ENCODE measurements at regions not wholly inside any gene's neighbourhood (a gene's known extent, or its start where the extent isn't known, plus 50 kb on each side); places are given as distances from the start of the nearest gene placed in this dataset.

DNA sequence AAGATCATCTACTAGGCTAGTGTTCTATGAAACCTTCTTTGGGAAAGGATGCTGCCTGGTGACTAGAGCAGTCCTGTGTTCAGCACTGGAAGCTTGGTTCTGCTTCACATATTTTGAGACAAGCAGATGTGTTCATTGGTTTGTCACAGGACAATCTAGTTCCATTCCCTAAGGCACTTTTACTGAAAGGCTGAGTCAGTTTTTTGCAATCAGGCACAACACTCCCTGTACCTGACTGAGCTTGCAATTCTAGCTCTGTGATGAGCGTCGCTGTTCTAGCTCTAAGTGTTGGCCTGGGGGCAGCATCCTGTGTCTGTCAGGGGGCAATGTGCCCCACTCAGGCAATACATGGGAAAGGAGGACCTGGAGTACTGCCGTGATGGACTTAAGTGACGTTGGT lies 144.4 kb downstream of the CAND1 start:
- H3K4me3 ChIP-seq (ENCODE audit: low read depth, low read length): no peak overlapping the region
- TF ChIP-seq, protein P1, sequence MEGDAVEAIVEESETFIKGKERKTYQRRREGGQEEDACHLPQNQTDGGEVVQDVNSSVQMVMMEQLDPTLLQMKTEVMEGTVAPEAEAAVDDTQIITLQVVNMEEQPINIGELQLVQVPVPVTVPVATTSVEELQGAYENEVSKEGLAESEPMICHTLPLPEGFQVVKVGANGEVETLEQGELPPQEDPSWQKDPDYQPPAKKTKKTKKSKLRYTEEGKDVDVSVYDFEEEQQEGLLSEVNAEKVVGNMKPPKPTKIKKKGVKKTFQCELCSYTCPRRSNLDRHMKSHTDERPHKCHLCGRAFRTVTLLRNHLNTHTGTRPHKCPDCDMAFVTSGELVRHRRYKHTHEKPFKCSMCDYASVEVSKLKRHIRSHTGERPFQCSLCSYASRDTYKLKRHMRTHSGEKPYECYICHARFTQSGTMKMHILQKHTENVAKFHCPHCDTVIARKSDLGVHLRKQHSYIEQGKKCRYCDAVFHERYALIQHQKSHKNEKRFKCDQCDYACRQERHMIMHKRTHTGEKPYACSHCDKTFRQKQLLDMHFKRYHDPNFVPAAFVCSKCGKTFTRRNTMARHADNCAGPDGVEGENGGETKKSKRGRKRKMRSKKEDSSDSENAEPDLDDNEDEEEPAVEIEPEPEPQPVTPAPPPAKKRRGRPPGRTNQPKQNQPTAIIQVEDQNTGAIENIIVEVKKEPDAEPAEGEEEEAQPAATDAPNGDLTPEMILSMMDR (IDR thresholded peaks at IDR 0.05; ENCODE audit: low read depth, low read length): no peak

DNA sequence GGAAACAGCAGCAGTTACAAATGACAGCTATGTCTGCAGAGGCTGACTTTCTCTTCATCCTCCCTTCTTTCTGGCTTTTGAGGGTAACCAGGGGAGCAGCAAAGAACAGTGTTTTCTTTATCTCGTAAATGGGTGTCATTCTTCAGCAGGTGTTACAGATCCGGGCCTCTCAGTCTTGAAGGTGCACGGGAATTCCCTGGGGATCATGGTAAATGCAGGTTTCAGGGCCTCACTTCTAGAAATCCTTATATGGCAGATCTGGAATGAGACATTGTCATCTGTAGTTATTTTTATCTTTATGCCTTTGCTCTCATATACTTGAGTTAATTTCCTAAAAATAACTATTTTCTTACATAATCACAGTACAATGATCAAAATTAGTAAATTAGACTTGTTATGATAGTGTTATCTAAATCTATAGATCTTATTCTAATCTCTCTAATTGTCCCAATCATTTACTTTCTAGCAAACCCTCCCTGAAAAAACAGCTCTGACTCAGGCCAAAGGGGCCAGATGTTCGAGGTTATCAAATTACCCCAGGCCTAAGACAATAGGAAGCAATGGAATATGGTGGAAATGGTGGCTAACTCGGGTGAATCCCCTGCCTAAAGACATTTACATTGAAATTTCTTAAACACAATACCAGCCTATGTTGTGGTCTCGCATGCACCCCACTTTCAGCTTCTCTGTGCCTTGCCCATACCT lies 145.0 kb downstream of the CAND1 start:
- H3K4me3 ChIP-seq (ENCODE audit: low read depth, low read length): no peak overlapping the region
- TF ChIP-seq, protein P1 (IDR thresholded peaks at IDR 0.05; ENCODE audit: low read depth, low read length): no peak

DNA sequence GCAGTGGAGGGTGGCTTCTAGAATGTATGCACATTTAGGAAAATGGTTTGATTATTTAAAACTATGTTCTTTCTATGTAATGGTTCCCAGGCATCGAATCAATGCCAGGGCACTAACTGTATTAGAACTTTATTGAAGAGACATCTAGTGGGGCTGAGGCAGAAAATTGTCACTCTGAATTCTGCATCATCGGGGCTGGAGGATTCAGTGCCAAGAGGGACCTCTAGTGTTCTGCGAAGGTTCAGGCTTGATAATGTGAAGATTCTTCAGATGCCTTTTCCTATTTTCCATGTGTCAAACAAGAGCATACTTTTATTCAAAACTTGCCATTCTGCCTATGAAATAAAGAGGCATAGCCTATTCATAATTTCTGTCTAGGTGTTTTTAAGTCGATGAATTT lies 146.3 kb downstream of the CAND1 start:
- TF ChIP-seq, protein P1 (IDR thresholded peaks at IDR 0.05; ENCODE audit: low read depth, low read length): no peak
- H3K4me3 ChIP-seq (ENCODE audit: low read depth, low read length): no peak overlapping the region

- H3K4me3 ChIP-seq (ENCODE audit: low read depth, low read length): no peak overlapping the region
- TF ChIP-seq, protein P1 (IDR thresholded peaks at IDR 0.05; ENCODE audit: low read depth, low read length): no peak
Measured at GRCh38 chr12:67419810-67420209, 150.7 kb downstream of the CAND1 start.

GRCh38 chr12:67420506-67420905 lies 151.3 kb downstream of the CAND1 start:
- H3K4me3 ChIP-seq (ENCODE audit: low read depth, low read length): no peak overlapping the region
- TF ChIP-seq, protein P1 (IDR thresholded peaks at IDR 0.05; ENCODE audit: low read depth, low read length): no peak

DNA sequence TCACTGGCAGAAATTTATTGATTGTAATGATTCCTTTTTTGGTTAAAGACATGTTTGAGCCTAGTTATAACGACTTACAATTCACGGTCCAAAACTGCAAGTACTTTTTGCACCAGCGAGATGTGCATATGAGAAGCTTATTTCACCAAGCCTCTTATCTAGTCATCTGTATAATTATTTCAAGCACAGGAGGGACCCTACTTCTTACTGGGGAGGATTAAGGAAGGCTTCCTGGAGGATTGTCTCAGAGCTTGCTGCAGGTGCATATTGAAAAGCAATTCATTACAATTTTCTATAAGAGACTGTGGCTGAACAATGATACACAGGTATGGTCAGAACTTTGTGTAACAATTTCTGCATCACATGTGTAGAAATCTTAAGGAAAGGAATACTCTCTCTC lies 152.9 kb downstream of the CAND1 start:
- TF ChIP-seq, protein P1 (IDR thresholded peaks at IDR 0.05; ENCODE audit: low read depth, low read length): no peak
- H3K4me3 ChIP-seq (ENCODE audit: low read depth, low read length): no peak overlapping the region

GRCh38 chr12:67424784-67425183 lies 155.6 kb downstream of the CAND1 start:
- H3K4me3 ChIP-seq (ENCODE audit: low read depth, low read length): no peak overlapping the region
- TF ChIP-seq, protein P1 (IDR thresholded peaks at IDR 0.05; ENCODE audit: low read depth, low read length): no peak
